BE2C (cell line): ENCODE measurements at regions not wholly inside any gene's neighbourhood (a gene's known extent, or its start where the extent isn't known, plus 50 kb on each side); places are given as distances from the start of the nearest gene placed in this dataset.

Source experiments
- DNase-seq: peaks from one replicate; pipeline ENCODE4 v3.0.0-alpha.2; 2020
- H3K27me3 ChIP-seq: fragments of 250-450 bp; sonication (Bioruptor Pico); 2 replicates; pipeline ENCODE4 v1.5.1; 2020; ENCODE audit warnings: mild to moderate bottlenecking
- H3K36me3 ChIP-seq: fragments of 250-450 bp; sonication (Bioruptor Pico); 2 replicates; pipeline ENCODE4 v1.5.1; 2020; ENCODE audit warnings: mild to moderate bottlenecking
- H3K4me1 ChIP-seq: fragments of 250-450 bp; sonication (Bioruptor Pico); 2 replicates; pipeline ENCODE4 v1.5.1; 2020
- H3K4me3 ChIP-seq: 2 replicates; pipeline ENCODE4 v1.5.1; 2011; ENCODE audit warnings: low read depth, low read length
- H3K9me3 ChIP-seq: fragments of 250-450 bp; sonication (Bioruptor Pico); 2 replicates; pipeline ENCODE4 v1.5.1; 2020
- CTCF ChIP-seq: IDR thresholded peaks from 2 replicates; pipeline ENCODE4 v1.5.1; 2012; ENCODE audit warnings: mild to moderate bottlenecking, low read depth, low read length

- H3K36me3 ChIP-seq = no peaks in the 10 kb centered on the region
- no peaks in the 10 kb centered on the region for H3K4me1 ChIP-seq
- no peak overlapping the region for H3K4me3 ChIP-seq
- TF ChIP-seq CTCF = no peak
- H3K27me3 ChIP-seq = no peaks in the 10 kb centered on the region
- DNase-seq = no peak
- H3K9me3 ChIP-seq = no peaks in the 10 kb centered on the region
These were observed 1363.6 kb upstream of the CDH2 start for GRCh38 chr18:29540548-29540947.

GRCh38 chr18:29531746-29532145 is 1354.8 kb upstream of the CDH2 start:
- Histone ChIP-seq H3K9me3 (no peaks in the 10 kb centered on the region), H3K36me3 (no peaks in the 10 kb centered on the region), H3K4me3 (no peak overlapping the region), H3K4me1 (no peaks in the 10 kb centered on the region), H3K27me3 (no peaks in the 10 kb centered on the region)
- TF ChIP-seq CTCF = no peak
- no peak for DNase-seq

GRCh38 chr18:29523371-29523770 is 1346.4 kb upstream of the CDH2 start:
- Histone ChIP-seq H3K27me3 (no peaks in the 10 kb centered on the region), H3K9me3 (no peaks in the 10 kb centered on the region), H3K4me1 (no peaks in the 10 kb centered on the region), H3K36me3 (no peaks in the 10 kb centered on the region), H3K4me3 (no peak overlapping the region)
- DNase-seq = no peak
- TF ChIP-seq CTCF = no peak

GRCh38 chr18:29512761-29513160 is 1335.8 kb upstream of the CDH2 start:
- Histone ChIP-seq H3K27me3 (no peaks in the 10 kb centered on the region), H3K9me3 (no peaks in the 10 kb centered on the region), H3K4me1 (no peaks in the 10 kb centered on the region), H3K36me3 (no peaks in the 10 kb centered on the region), H3K4me3 (no peak overlapping the region)
- DNase-seq = no peak
- no peak for TF ChIP-seq CTCF

- TF ChIP-seq CTCF = no peak
- no peak for DNase-seq
- Histone ChIP-seq H3K27me3 (no peaks in the 10 kb centered on the region), H3K36me3 (no peaks in the 10 kb centered on the region), H3K9me3 (no peaks in the 10 kb centered on the region), H3K4me1 (no peaks in the 10 kb centered on the region), H3K4me3 (no peak overlapping the region)
These were observed 1335.3 kb upstream of the CDH2 start for GRCh38 chr18:29512203-29512602.

GRCh38 chr18:29501952-29502351 is 1325.0 kb upstream of the CDH2 start:
- no peaks in the 10 kb centered on the region for H3K36me3 ChIP-seq
- H3K4me1 ChIP-seq = no peaks in the 10 kb centered on the region
- no peak for DNase-seq
- TF ChIP-seq CTCF = no peak
- H3K27me3 ChIP-seq = no peaks in the 10 kb centered on the region
- H3K4me3 ChIP-seq = no peak overlapping the region
- no peaks in the 10 kb centered on the region for H3K9me3 ChIP-seq
